ENCODE measurements at regions not wholly inside any gene's neighbourhood (a gene's known extent, or its start where the extent isn't known, plus 50 kb on each side); places are given as distances from the start of the nearest gene placed in this dataset.
"Not testable (repeated sequence)": the region's sequence is repeated elsewhere in the genome, so short reads cannot be mapped to it uniquely, and the experiment has no call there.

- Mint-ChIP-seq H3K4me1 (no peaks in the 10 kb centered on the region), H3K27me3 (no peaks in the 10 kb centered on the region), H3K36me3 (no peaks in the 10 kb centered on the region), H3K27ac (no peak overlapping the region), H3K4me3 (no peak overlapping the region), H3K9me3 (ENCODE audit: low read depth) (peaks cover 5% of the 10 kb centered on the region)
- CTCF ChIA-PET = no interaction called here
- ATAC-seq (no peak), DNase-seq (no peak)
Observed at GRCh38 chr6:8814440-8815000, 379.2 kb upstream of the SLC35B3 start.

- Mint-ChIP-seq H3K27ac (no peak overlapping the region), H3K36me3 (no peaks in the 10 kb centered on the region), H3K27me3 (no peaks in the 10 kb centered on the region), H3K4me1 (no peaks in the 10 kb centered on the region), H3K4me3 (no peak overlapping the region), H3K9me3 (ENCODE audit: low read depth) (peaks cover 8% of the 10 kb centered on the region)
- DNase-seq = no peak
- CTCF ChIA-PET = no interaction called here
- ATAC-seq = no peak
Observed at GRCh38 chr6:8810325-8810724, 375.0 kb upstream of the SLC35B3 start.

GRCh38 chr6:8809662-8810061, 374.3 kb upstream of the SLC35B3 start:
- no peaks in the 10 kb centered on the region for H3K36me3 Mint-ChIP-seq
- CTCF ChIA-PET = no interaction called here
- H3K27me3 Mint-ChIP-seq = no peaks in the 10 kb centered on the region
- H3K27ac Mint-ChIP-seq = no peak overlapping the region
- H3K4me3 Mint-ChIP-seq = no peak overlapping the region
- H3K4me1 Mint-ChIP-seq = no peaks in the 10 kb centered on the region
- ATAC-seq (no peak), DNase-seq (no peak)
- peaks cover 10% of the 10 kb centered on the region for H3K9me3 Mint-ChIP-seq (ENCODE audit: low read depth)

GRCh38 chr6:8803181-8803760, 367.9 kb upstream of the SLC35B3 start:
- Mint-ChIP-seq H3K36me3 (no peaks in the 10 kb centered on the region), H3K27me3 (no peaks in the 10 kb centered on the region), H3K4me1 (no peaks in the 10 kb centered on the region), H3K4me3 (no peak overlapping the region), H3K27ac (no peak overlapping the region), H3K9me3 (ENCODE audit: low read depth) (peaks cover 14% of the 10 kb centered on the region)
- CTCF ChIA-PET = no interaction called here
- no peak for DNase-seq
- no peak for ATAC-seq

- peaks cover 14% of the 10 kb centered on the region for H3K9me3 Mint-ChIP-seq (ENCODE audit: low read depth)
- CTCF ChIA-PET, H3K27me3 Mint-ChIP-seq, DNase-seq, H3K27ac Mint-ChIP-seq, H3K4me1 Mint-ChIP-seq, ATAC-seq, H3K4me3 Mint-ChIP-seq, H3K36me3 Mint-ChIP-seq: not testable (repeated sequence)
Observed at GRCh38 chr6:8802397-8802796, 367.1 kb upstream of the SLC35B3 start.

- Mint-ChIP-seq H3K36me3 (no peaks in the 10 kb centered on the region), H3K4me3 (no peak overlapping the region), H3K27ac (no peak overlapping the region), H3K4me1 (no peaks in the 10 kb centered on the region), H3K9me3 (ENCODE audit: low read depth) (peaks cover 4% of the 10 kb centered on the region), H3K27me3 (no peaks in the 10 kb centered on the region)
- ATAC-seq (no peak), DNase-seq (no peak)
- CTCF ChIA-PET = no interaction called here
Observed at GRCh38 chr6:8794420-8794819, 359.1 kb upstream of the SLC35B3 start.

- ATAC-seq = no peak
Observed at GRCh38 chr6:8789878-8790277, 354.5 kb upstream of the SLC35B3 start.

GRCh38 chr6:8785223-8785622, 349.9 kb upstream of the SLC35B3 start:
- DNase-seq = no peak
- H3K9me3 Mint-ChIP-seq (ENCODE audit: low read depth) = peaks cover 13% of the 10 kb centered on the region
- H3K4me1 Mint-ChIP-seq = no peaks in the 10 kb centered on the region
- CTCF ChIA-PET = no interaction called here
- no peaks in the 10 kb centered on the region for H3K27me3 Mint-ChIP-seq
- no peaks in the 10 kb centered on the region for H3K36me3 Mint-ChIP-seq
- H3K4me3 Mint-ChIP-seq = no peak overlapping the region
- H3K27ac Mint-ChIP-seq = no peak overlapping the region
- no peak for ATAC-seq

More at GRCh38 chr6:8789878-8790277, 354.5 kb upstream of the SLC35B3 start:
- Mint-ChIP-seq H3K27me3 (no peaks in the 10 kb centered on the region), H3K9me3 (ENCODE audit: low read depth) (peaks cover 7% of the 10 kb centered on the region), H3K27ac (no peak overlapping the region), H3K4me3 (no peak overlapping the region), H3K36me3 (no peaks in the 10 kb centered on the region), H3K4me1 (no peaks in the 10 kb centered on the region)
- CTCF ChIA-PET = no interaction called here
- DNase-seq = no peak

GRCh38 chr6:8783191-8783590, 347.8 kb upstream of the SLC35B3 start:
- CTCF ChIA-PET = no interaction called here
- H3K27me3 Mint-ChIP-seq = no peaks in the 10 kb centered on the region
- no peaks in the 10 kb centered on the region for H3K36me3 Mint-ChIP-seq

GRCh38 chr6:8780653-8781052, 345.3 kb upstream of the SLC35B3 start:
- Mint-ChIP-seq H3K27ac (no peak overlapping the region), H3K36me3 (no peaks in the 10 kb centered on the region), H3K4me1 (no peaks in the 10 kb centered on the region), H3K4me3 (no peak overlapping the region), H3K9me3 (ENCODE audit: low read depth) (peaks cover 14% of the 10 kb centered on the region), H3K27me3 (no peaks in the 10 kb centered on the region)
- CTCF ChIA-PET = no interaction called here
- no peak for DNase-seq
- no peak for ATAC-seq

More at GRCh38 chr6:8783191-8783590, 347.8 kb upstream of the SLC35B3 start:
- no peaks in the 10 kb centered on the region for H3K4me1 Mint-ChIP-seq
- DNase-seq (no peak), ATAC-seq (no peak)
- H3K9me3 Mint-ChIP-seq (ENCODE audit: low read depth) = peaks cover 13% of the 10 kb centered on the region
- H3K4me3 Mint-ChIP-seq = no peak overlapping the region
- H3K27ac Mint-ChIP-seq = no peak overlapping the region

- CTCF ChIA-PET = no interaction called here
- Mint-ChIP-seq H3K4me3 (no peak overlapping the region), H3K27me3 (no peaks in the 10 kb centered on the region), H3K27ac (no peak overlapping the region), H3K36me3 (no peaks in the 10 kb centered on the region), H3K4me1 (no peaks in the 10 kb centered on the region), H3K9me3 (ENCODE audit: low read depth) (peaks cover under 1% of the 10 kb centered on the region)
- ATAC-seq = no peak
- DNase-seq = no peak
Observed at GRCh38 chr6:8764733-8765132, 329.4 kb upstream of the SLC35B3 start.

- CTCF ChIA-PET = no interaction called here
- H3K36me3 Mint-ChIP-seq = no peaks in the 10 kb centered on the region
- peaks cover 6% of the 10 kb centered on the region for H3K9me3 Mint-ChIP-seq (ENCODE audit: low read depth)
- DNase-seq = no peak
- H3K27me3 Mint-ChIP-seq = no peaks in the 10 kb centered on the region
- no peak overlapping the region for H3K4me3 Mint-ChIP-seq
- no peak for ATAC-seq
- no peak overlapping the region for H3K27ac Mint-ChIP-seq
- no peaks in the 10 kb centered on the region for H3K4me1 Mint-ChIP-seq
Observed at GRCh38 chr6:8760951-8761350, 325.6 kb upstream of the SLC35B3 start.

GRCh38 chr6:8758412-8758811, 323.1 kb upstream of the SLC35B3 start:
- no peak for ATAC-seq
- H3K4me1 Mint-ChIP-seq = no peaks in the 10 kb centered on the region
- no peaks in the 10 kb centered on the region for H3K36me3 Mint-ChIP-seq
- peaks cover 9% of the 10 kb centered on the region for H3K9me3 Mint-ChIP-seq (ENCODE audit: low read depth)
- no peak for DNase-seq
- H3K27me3 Mint-ChIP-seq = no peaks in the 10 kb centered on the region
- no peak overlapping the region for H3K27ac Mint-ChIP-seq
- H3K4me3 Mint-ChIP-seq = no peak overlapping the region
- CTCF ChIA-PET = no interaction called here

GRCh38 chr6:8750627-8751026, 315.3 kb upstream of the SLC35B3 start:
- Mint-ChIP-seq H3K36me3 (no peaks in the 10 kb centered on the region), H3K4me1 (no peaks in the 10 kb centered on the region), H3K4me3 (no peak overlapping the region), H3K9me3 (ENCODE audit: low read depth) (peaks cover 5% of the 10 kb centered on the region), H3K27ac (no peak overlapping the region), H3K27me3 (no peaks in the 10 kb centered on the region)
- CTCF ChIA-PET = no interaction called here
- DNase-seq (no peak), ATAC-seq (no peak)

GRCh38 chr6:8749465-8749864, 314.1 kb upstream of the SLC35B3 start:
- Mint-ChIP-seq H3K4me3 (no peak overlapping the region), H3K27ac (no peak overlapping the region), H3K27me3 (no peaks in the 10 kb centered on the region), H3K4me1 (no peaks in the 10 kb centered on the region), H3K36me3 (no peaks in the 10 kb centered on the region), H3K9me3 (ENCODE audit: low read depth) (peaks cover 3% of the 10 kb centered on the region)
- DNase-seq (no peak), ATAC-seq (no peak)
- CTCF ChIA-PET = no interaction called here

All from activated CD8-positive, alpha-beta memory T cell treated with anti-CD3 and anti-CD28 coated beads, Interleukin-2, amount 10 ng/mL, durations not matched to agents 7 days and 5 days (primary cell).